ENCODE measurements at regions not wholly inside any gene's neighbourhood (a gene's known extent, or its start where the extent isn't known, plus 50 kb on each side); places are given as distances from the start of the nearest gene placed in this dataset.

- ChIA-PET CTCF (interaction anchor here (1.0 kb wide), 2 partner anchors 10 to 28 kb away, joined by 3 read pairs; no protein-coding TSS in a partner anchor), POLR2A (no interaction called here)
- no peak for DNase-seq (ENCODE audit: low read depth)
- Histone ChIP-seq H3K36me3 (ENCODE audit: control insufficient read depth, insufficient read depth, low read length) (no peaks in the 10 kb centered on the region), H3K4me3 (ENCODE audit: low read depth, low read length) (no peak overlapping the region), H3K27me3 (ENCODE audit: control insufficient read depth, insufficient read depth, low read length) (peaks cover 14% of the 10 kb centered on the region)
- no peak for TF ChIP-seq CTCF (IDR thresholded peaks at IDR 0.05; ENCODE audit: insufficient read depth, low read depth, low read length)
Observed at GRCh38 chr2:107002735-107003134, 116.8 kb upstream of the ST6GAL2 start.

GRCh38 chr2:107005853-107006252 lies 119.9 kb upstream of the ST6GAL2 start:
- ChIA-PET POLR2A (no interaction called here), CTCF (interaction anchor here (1.1 to 1.5 kb wide), 2 partner anchors 9 to 17 kb away, joined by 4 to 5 read pairs; no protein-coding TSS in a partner anchor)
- Histone ChIP-seq H3K4me3 (ENCODE audit: low read depth, low read length) (no peak overlapping the region), H3K27me3 (ENCODE audit: control insufficient read depth, insufficient read depth, low read length) (peaks cover 2% of the 10 kb centered on the region; the same call in 1 of the 2 replicates), H3K36me3 (ENCODE audit: control insufficient read depth, insufficient read depth, low read length) (no peaks in the 10 kb centered on the region)
- DNase-seq (ENCODE audit: low read depth) = no peak
- no peak for TF ChIP-seq CTCF (IDR thresholded peaks at IDR 0.05; ENCODE audit: insufficient read depth, low read depth, low read length)

GRCh38 chr2:107006836-107007235 lies 120.9 kb upstream of the ST6GAL2 start:
- Histone ChIP-seq H3K4me3 (ENCODE audit: low read depth, low read length) (no peak overlapping the region), H3K36me3 (ENCODE audit: control insufficient read depth, insufficient read depth, low read length) (no peaks in the 10 kb centered on the region), H3K27me3 (ENCODE audit: control insufficient read depth, insufficient read depth, low read length) (peaks cover 2% of the 10 kb centered on the region; the same call in 1 of the 2 replicates)
- ChIA-PET CTCF (interaction anchor here (0.6 to 1.5 kb wide), 2 partner anchors 16 to 100 kb away, joined by 3 to 4 read pairs; no protein-coding TSS in a partner anchor), POLR2A (no interaction called here)
- no peak for DNase-seq (ENCODE audit: low read depth)
- TF ChIP-seq CTCF (IDR thresholded peaks at IDR 0.05; ENCODE audit: insufficient read depth, low read depth, low read length) = no peak

- Histone ChIP-seq H3K36me3 (ENCODE audit: control insufficient read depth, insufficient read depth, low read length) (no peaks in the 10 kb centered on the region), H3K27me3 (ENCODE audit: control insufficient read depth, insufficient read depth, low read length) (peaks cover 2% of the 10 kb centered on the region; the same call in 1 of the 2 replicates), H3K4me3 (ENCODE audit: low read depth, low read length) (no peak overlapping the region)
- POLR2A ChIA-PET = no interaction called here
- CTCF ChIA-PET = no interaction called here
- DNase-seq (ENCODE audit: low read depth) = no peak
- TF ChIP-seq CTCF (IDR thresholded peaks at IDR 0.05; ENCODE audit: insufficient read depth, low read depth, low read length) = no peak
Observed at GRCh38 chr2:107007927-107008326, 122.0 kb upstream of the ST6GAL2 start.

- Histone ChIP-seq H3K4me3 (ENCODE audit: low read depth, low read length) (no peak overlapping the region), H3K36me3 (ENCODE audit: control insufficient read depth, insufficient read depth, low read length) (no peaks in the 10 kb centered on the region), H3K27me3 (ENCODE audit: control insufficient read depth, insufficient read depth, low read length) (peaks cover 2% of the 10 kb centered on the region; the same call in 1 of the 2 replicates)
- no peak for DNase-seq (ENCODE audit: low read depth)
- POLR2A ChIA-PET = no interaction called here
- no peak for TF ChIP-seq CTCF (IDR thresholded peaks at IDR 0.05; ENCODE audit: insufficient read depth, low read depth, low read length)
- CTCF ChIA-PET = no interaction called here
Observed at GRCh38 chr2:107008843-107009242, 122.9 kb upstream of the ST6GAL2 start.
